H9 (cell line): ENCODE measurements at regions not wholly inside any gene's neighbourhood (a gene's known extent, or its start where the extent isn't known, plus 50 kb on each side); places are given as distances from the start of the nearest gene placed in this dataset.

Experiments
- DNase-seq: peaks from one replicate; pipeline ENCODE4 v3.0.0-alpha.2; 2017
- H2AFZ ChIP-seq: one replicate; pipeline ENCODE4 v1.6.1; 2013; ENCODE audit warnings: mild to moderate bottlenecking, low read length, control low read depth, moderate library complexity
- H2AK5ac ChIP-seq: 2 replicates; pipeline ENCODE4 v1.6.1; 2013; ENCODE audit warnings: low read length, control low read depth, mixed read lengths; ENCODE audit not compliant: insufficient read length
- H2BK120ac ChIP-seq: one replicate; pipeline ENCODE4 v1.6.1; 2013; ENCODE audit warnings: low read depth, mild to moderate bottlenecking, low read length, control low read depth, inconsistent platforms; ENCODE audit not compliant: poor library complexity, severe bottlenecking
- H2BK12ac ChIP-seq: 2 replicates; pipeline ENCODE4 v1.6.1; 2013; ENCODE audit warnings: low read length, control low read depth, mixed read lengths, low read depth; ENCODE audit not compliant: insufficient read length
- H2BK15ac ChIP-seq: 2 replicates; pipeline ENCODE4 v1.6.1; 2013; ENCODE audit warnings: low read depth, low read length, control low read depth
- H2BK20ac ChIP-seq: one replicate; pipeline ENCODE4 v1.6.1; 2013; ENCODE audit warnings: low read depth, mild to moderate bottlenecking, low read length, control low read depth, inconsistent platforms; ENCODE audit not compliant: poor library complexity, severe bottlenecking
- H2BK5ac ChIP-seq: 2 replicates; pipeline ENCODE4 v1.6.1; 2013; ENCODE audit warnings: low read length, control low read depth, mixed read lengths; ENCODE audit not compliant: insufficient read length
- H3K14ac ChIP-seq: 2 replicates; pipeline ENCODE4 v1.6.1; 2013; ENCODE audit warnings: low read length, control low read depth; ENCODE audit not compliant: insufficient read depth
- H3K18ac ChIP-seq: 2 replicates; pipeline ENCODE4 v1.6.1; 2013; ENCODE audit warnings: low read depth, mild to moderate bottlenecking, mixed read lengths, low read length, control low read depth; ENCODE audit not compliant: insufficient read length
- H3K23ac ChIP-seq: 2 replicates; pipeline ENCODE4 v1.6.1; 2013; ENCODE audit warnings: low read length, control low read depth, mixed read lengths, low read depth; ENCODE audit not compliant: insufficient read length
- H3K23me2 ChIP-seq: 2 replicates; pipeline ENCODE4 v1.6.1; 2013; ENCODE audit warnings: low read depth, mild to moderate bottlenecking, mixed read lengths, low read length, control low read depth; ENCODE audit not compliant: insufficient read length, poor library complexity, severe bottlenecking
- H3K27ac ChIP-seq: 2 replicates; pipeline ENCODE4 v1.5.1; 2013; ENCODE audit warnings: low read length, control low read depth, mixed read lengths, low read depth; ENCODE audit not compliant: insufficient read length
- H3K27me3 ChIP-seq: 2 replicates; pipeline ENCODE4 v1.6.1; 2013; ENCODE audit warnings: low read length, control low read depth, inconsistent platforms; ENCODE audit not compliant: insufficient read depth
- H3K4ac ChIP-seq: 2 replicates; pipeline ENCODE4 v1.6.1; 2013; ENCODE audit warnings: low read depth, mild to moderate bottlenecking, control low read depth, inconsistent platforms, low read length, moderate library complexity
- H3K4me1 ChIP-seq: 2 replicates; pipeline ENCODE4 v1.6.1; 2013; ENCODE audit warnings: low read length, control low read depth, inconsistent platforms; ENCODE audit not compliant: insufficient read depth
- H3K4me2 ChIP-seq: 2 replicates; pipeline ENCODE4 v1.6.1; 2013; ENCODE audit warnings: low read length, control low read depth, mixed read lengths; ENCODE audit not compliant: insufficient read length, insufficient read depth
- H3K56ac ChIP-seq: 2 replicates; pipeline ENCODE4 v1.6.1; 2013; ENCODE audit warnings: low read depth, mild to moderate bottlenecking, mixed read lengths, low read length, control low read depth; ENCODE audit not compliant: insufficient read length
- H3K79me1 ChIP-seq: 2 replicates; pipeline ENCODE4 v1.6.1; 2013; ENCODE audit warnings: low read depth, mild to moderate bottlenecking, moderate library complexity, low read length, control low read depth, inconsistent platforms; ENCODE audit not compliant: insufficient read depth, poor library complexity, severe bottlenecking
- H3K79me2 ChIP-seq: 2 replicates; pipeline ENCODE4 v1.6.1; 2013; ENCODE audit warnings: low read length, control low read depth, inconsistent platforms; ENCODE audit not compliant: insufficient read depth
- H3K9ac ChIP-seq: 2 replicates; pipeline ENCODE4 v1.6.1; 2013; ENCODE audit warnings: low read length, control low read depth, mixed read lengths; ENCODE audit not compliant: insufficient read length; ENCODE audit errors: extremely low read depth
- H3K9me3 ChIP-seq: one replicate; pipeline ENCODE4 v1.6.1; 2013; ENCODE audit warnings: low read depth, low read length, inconsistent platforms; ENCODE audit not compliant: control insufficient read depth
- H3T11ph ChIP-seq: one replicate; pipeline ENCODE4 v1.6.1; 2013; ENCODE audit warnings: mild to moderate bottlenecking, low read length, control low read depth, inconsistent platforms
- H4K20me1 ChIP-seq: one replicate; pipeline ENCODE4 v1.6.1; 2013; ENCODE audit not compliant: control insufficient read depth, insufficient read length, insufficient read depth
- H4K5ac ChIP-seq: 2 replicates; pipeline ENCODE4 v1.6.1; 2013; ENCODE audit warnings: low read depth, mild to moderate bottlenecking, mixed read lengths, low read length, control low read depth; ENCODE audit not compliant: insufficient read length
- H4K8ac ChIP-seq: replicated peaks from 2 replicates; pipeline ENCODE4 v1.6.1; 2013; ENCODE audit warnings: low read length, control low read depth, mixed read lengths, low read depth; ENCODE audit not compliant: insufficient read length
- H4K91ac ChIP-seq: 2 replicates; pipeline ENCODE4 v1.6.1; 2013; ENCODE audit warnings: low read depth, mild to moderate bottlenecking, moderate library complexity, mixed read lengths, low read length, control low read depth; ENCODE audit not compliant: insufficient read length
- H3K27ac Mint-ChIP-seq, 3 experiments: 2 replicates in 2 of 3; 3 replicates in 1 of 3; pipeline ENCODE4 v1.8.0; 2020 to 2021; ENCODE audit warnings: mixed read lengths in 3 of 3, mild to moderate bottlenecking in 1 of 3, moderate library complexity in 1 of 3
- H3K27me3 Mint-ChIP-seq: 2 replicates; pipeline ENCODE4 v1.8.0; 2021; ENCODE audit warnings: low read depth, mild to moderate bottlenecking, moderate library complexity, mixed read lengths
- H3K36me3 Mint-ChIP-seq, 3 experiments: 2 replicates in 2 of 3; 3 replicates in 1 of 3; pipeline ENCODE4 v1.8.0; 2020 to 2021; ENCODE audit warnings: low read depth in 3 of 3, mixed read lengths in 3 of 3; ENCODE audit not compliant: insufficient read depth in 1 of 3
- H3K4me1 Mint-ChIP-seq, 2 experiments: 2 replicates each; pipeline ENCODE4 v1.8.0; 2020; ENCODE audit warnings: mixed read lengths in 2 of 2
- H3K4me3 Mint-ChIP-seq, 2 experiments: 2 replicates in 1 of 2; 3 replicates in 1 of 2; pipeline ENCODE4 v1.8.0; 2020 to 2021; ENCODE audit warnings: mild to moderate bottlenecking in 2 of 2, mixed read lengths in 2 of 2, moderate library complexity in 1 of 2
- H3K9me3 Mint-ChIP-seq, 2 experiments: 2 replicates in 1 of 2; 3 replicates in 1 of 2; pipeline ENCODE4 v1.8.0; 2020; ENCODE audit warnings: mild to moderate bottlenecking in 2 of 2, mixed read lengths in 2 of 2, moderate library complexity in 1 of 2
- WGBS: extraction: QIAGEN DNeasy Blood & Tissue Kit; methylation state at CpG from one replicate; pipeline ENCODE4 v1.1.7; 2013; ENCODE audit warnings: missing lambda C conversion rate, low lambda C conversion rate, mixed read lengths; ENCODE audit not compliant: insufficient read length; ENCODE audit errors: extremely low coverage; 5-methylcytosine and 5-hydroxymethylcytosine counted together
- TF ChIP-seq, protein P1 (sequence below): fragments of 200-600 bp; sonication (generic); conservative IDR thresholded peaks from 3 replicates; pipeline ENCODE4 v1.8.0; 2021; ENCODE audit warnings: antibody characterized with exemption, mild to moderate bottlenecking

DNA sequence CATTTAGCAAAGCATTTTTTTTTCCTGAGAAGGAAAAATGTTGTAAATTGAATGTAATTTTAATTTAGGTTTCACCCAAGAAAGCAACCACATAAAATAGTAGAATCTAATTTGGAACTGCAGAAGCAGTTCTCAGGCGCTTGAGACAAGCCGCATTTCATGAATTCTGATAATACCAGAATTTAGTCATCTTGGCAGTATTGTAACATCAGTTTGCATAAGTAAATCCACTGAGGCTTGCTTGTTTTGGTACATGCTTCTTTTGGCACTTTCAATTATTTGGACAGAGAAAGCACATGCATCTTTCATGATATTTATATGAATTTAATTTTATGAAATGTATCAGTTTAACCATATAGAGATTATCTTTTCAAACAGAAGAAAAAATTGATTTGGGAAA, 389.7 kb upstream of the ROBO1 start:
- H4K8ac ChIP-seq, result no peak overlapping the region
- no peaks in the 10 kb centered on the region for H3K23me2 ChIP-seq
- H3K4ac ChIP-seq, result no peak overlapping the region
- no peaks in the 10 kb centered on the region for H3K9me3 ChIP-seq
- TF ChIP-seq, protein P1, sequence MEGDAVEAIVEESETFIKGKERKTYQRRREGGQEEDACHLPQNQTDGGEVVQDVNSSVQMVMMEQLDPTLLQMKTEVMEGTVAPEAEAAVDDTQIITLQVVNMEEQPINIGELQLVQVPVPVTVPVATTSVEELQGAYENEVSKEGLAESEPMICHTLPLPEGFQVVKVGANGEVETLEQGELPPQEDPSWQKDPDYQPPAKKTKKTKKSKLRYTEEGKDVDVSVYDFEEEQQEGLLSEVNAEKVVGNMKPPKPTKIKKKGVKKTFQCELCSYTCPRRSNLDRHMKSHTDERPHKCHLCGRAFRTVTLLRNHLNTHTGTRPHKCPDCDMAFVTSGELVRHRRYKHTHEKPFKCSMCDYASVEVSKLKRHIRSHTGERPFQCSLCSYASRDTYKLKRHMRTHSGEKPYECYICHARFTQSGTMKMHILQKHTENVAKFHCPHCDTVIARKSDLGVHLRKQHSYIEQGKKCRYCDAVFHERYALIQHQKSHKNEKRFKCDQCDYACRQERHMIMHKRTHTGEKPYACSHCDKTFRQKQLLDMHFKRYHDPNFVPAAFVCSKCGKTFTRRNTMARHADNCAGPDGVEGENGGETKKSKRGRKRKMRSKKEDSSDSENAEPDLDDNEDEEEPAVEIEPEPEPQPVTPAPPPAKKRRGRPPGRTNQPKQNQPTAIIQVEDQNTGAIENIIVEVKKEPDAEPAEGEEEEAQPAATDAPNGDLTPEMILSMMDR, result no peak
- H3K23ac ChIP-seq, result no peak overlapping the region
- no CpG with 5 or more reads among the region's 2 CpGs for WGBS
- no peak overlapping the region for H2BK12ac ChIP-seq
- H3K18ac ChIP-seq, result no peak overlapping the region
- no peak overlapping the region for H3K27ac ChIP-seq
- H3K4me2 ChIP-seq, result no peak overlapping the region
- no peak overlapping the region for H3K56ac ChIP-seq
- no peaks in the 10 kb centered on the region for H3K79me2 ChIP-seq
- no peak overlapping the region for H2AFZ ChIP-seq
- Mint-ChIP-seq H3K9me3 (no peaks in the 10 kb centered on the region), H3K27ac (no peak overlapping the region), H3K27me3 (no peaks in the 10 kb centered on the region), H3K4me1 (no peaks in the 10 kb centered on the region), H3K4me3 (no peak overlapping the region), H3K36me3 (no peaks in the 10 kb centered on the region)
- H2BK15ac ChIP-seq, result no peak overlapping the region
- no peaks in the 10 kb centered on the region for H4K20me1 ChIP-seq
- no peaks in the 10 kb centered on the region for H3K4me1 ChIP-seq
- H3T11ph ChIP-seq, result no peak overlapping the region
- no peak overlapping the region for H2AK5ac ChIP-seq
- H3K9ac ChIP-seq, result no peak overlapping the region
- H3K27me3 ChIP-seq, result no peaks in the 10 kb centered on the region
- H3K14ac ChIP-seq, result no peak overlapping the region
- no peak overlapping the region for H2BK5ac ChIP-seq
- no peak overlapping the region for H4K91ac ChIP-seq
- no peak for DNase-seq
- H2BK20ac ChIP-seq, result no peak overlapping the region
- no peak overlapping the region for H2BK120ac ChIP-seq
- H4K5ac ChIP-seq, result no peak overlapping the region
- H3K79me1 ChIP-seq, result no peaks in the 10 kb centered on the region
